Vagina (tissue), 2 donors: ENCODE measurements at regions not wholly inside any gene's neighbourhood (a gene's known extent, or its start where the extent isn't known, plus 50 kb on each side); places are given as distances from the start of the nearest gene placed in this dataset.

Source experiments
- CTCF ChIP-seq, 3 experiments: fragments of 450-650 bp in 2 of 3; fragments of 200-600 bp in 1 of 3; sonication (generic) in 1 of 3; IDR thresholded peaks; one replicate each; pipeline ENCODE4 v1.5.1; 2017 to 2019; ENCODE audit warnings: antibody characterized with exemption in 3 of 3, mild to moderate bottlenecking in 2 of 3, moderate library complexity in 2 of 3
- POLR2A ChIP-seq, 2 donors: fragments of 450-650 bp; IDR thresholded peaks; one replicate each; pipeline ENCODE4 v1.6.1; 2017; ENCODE audit warnings: antibody characterized with exemption in 2 of 2, mild to moderate bottlenecking in 2 of 2, moderate library complexity in 2 of 2
- POLR2AphosphoS5 ChIP-seq, 2 donors: sonication (generic); formaldehyde crosslinking; IDR thresholded peaks; one replicate each; pipeline ENCODE4 v1.9.0; 2017; ENCODE audit warnings: antibody characterized with exemption in 2 of 2, mild to moderate bottlenecking in 2 of 2, low read depth in 1 of 2; ENCODE audit not compliant: insufficient read depth in 1 of 2

DNA sequence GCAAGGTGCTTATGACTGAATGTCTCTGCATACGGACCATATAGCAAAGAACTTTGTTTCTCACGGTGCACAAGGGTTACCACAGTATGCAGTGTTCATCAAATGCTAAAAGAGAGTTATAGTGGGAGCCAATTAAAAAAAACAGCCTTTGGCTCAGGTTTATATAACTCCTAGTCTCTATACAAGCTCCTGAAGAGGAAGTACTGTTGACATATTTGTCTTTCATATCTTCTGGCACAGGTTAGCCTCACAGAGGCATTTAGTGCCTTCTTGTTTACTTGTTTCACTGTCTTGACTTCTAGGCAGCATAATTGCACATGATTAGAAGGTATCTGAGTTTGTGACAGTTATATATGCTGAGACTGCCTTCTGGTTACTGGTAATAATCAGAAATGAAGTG, 158.8 kb upstream of the FAM47C start:
- TF ChIP-seq CTCF (IDR thresholded peaks at IDR 0.05) = no peak
- TF ChIP-seq POLR2A (IDR thresholded peaks at IDR 0.05) = no peak
- TF ChIP-seq POLR2AphosphoS5 (IDR thresholded peaks at IDR 0.05; ENCODE audit: insufficient read depth in 1 of 2, low read depth in 1 of 2) = no peak
